HG02885 (cell line): ENCODE measurements at regions not wholly inside any gene's neighbourhood (a gene's known extent, or its start where the extent isn't known, plus 50 kb on each side); places are given as distances from the start of the nearest gene placed in this dataset.

Source experiments
- ATAC-seq: cut with Tn5 transposase; IDR thresholded peaks from one replicate; pipeline ENCODE4 v1.9.1; 2021; ENCODE audit warnings: mild to moderate bottlenecking; ENCODE audit not compliant: unreplicated experiment, poor library complexity

GRCh38 chr2:52181080-52181479 lies 1149.1 kb upstream of the NRXN1 start:
- ATAC-seq, result no peak

- ATAC-seq, result no peak
Measured at GRCh38 chr2:52178845-52179244, 1146.9 kb upstream of the NRXN1 start.

- no peak for ATAC-seq
Measured at GRCh38 chr2:52145005-52145404, 1113.1 kb upstream of the NRXN1 start.

GRCh38 chr2:52144590-52144989 lies 1112.7 kb upstream of the NRXN1 start:
- ATAC-seq, result no peak

GRCh38 chr2:52141076-52141475 lies 1109.1 kb upstream of the NRXN1 start:
- ATAC-seq, result no peak

- no peak for ATAC-seq
Measured at GRCh38 chr2:52139241-52139640, 1107.3 kb upstream of the NRXN1 start.

- no peak for ATAC-seq
Measured at GRCh38 chr2:52135235-52135634, 1103.3 kb upstream of the NRXN1 start.

- no peak for ATAC-seq
Measured at GRCh38 chr2:52128081-52128480, 1096.1 kb upstream of the NRXN1 start.

GRCh38 chr2:52127527-52127926 lies 1095.6 kb upstream of the NRXN1 start:
- no peak for ATAC-seq

- no peak for ATAC-seq
Measured at GRCh38 chr2:52117299-52117698, 1085.4 kb upstream of the NRXN1 start.

- no peak for ATAC-seq
Measured at GRCh38 chr2:52115750-52116149, 1083.8 kb upstream of the NRXN1 start.

- no peak for ATAC-seq
Measured at GRCh38 chr2:52113338-52113737, 1081.4 kb upstream of the NRXN1 start.

- no peak for ATAC-seq
Measured at GRCh38 chr2:52112141-52112540, 1080.2 kb upstream of the NRXN1 start.

- ATAC-seq, result no peak
Measured at GRCh38 chr2:52107124-52107523, 1075.2 kb upstream of the NRXN1 start.

GRCh38 chr2:52097071-52097470 lies 1065.1 kb upstream of the NRXN1 start:
- no peak for ATAC-seq

GRCh38 chr2:52084759-52085158 lies 1052.8 kb upstream of the NRXN1 start:
- ATAC-seq, result no peak

- ATAC-seq, result no peak
Measured at GRCh38 chr2:52083214-52083613, 1051.3 kb upstream of the NRXN1 start.

GRCh38 chr2:52082646-52083045 lies 1050.7 kb upstream of the NRXN1 start:
- no peak for ATAC-seq

- no peak for ATAC-seq
Measured at GRCh38 chr2:52079602-52080001, 1047.7 kb upstream of the NRXN1 start.

GRCh38 chr2:52077159-52077558 lies 1045.2 kb upstream of the NRXN1 start:
- no peak for ATAC-seq

- ATAC-seq, result no peak
Measured at GRCh38 chr2:52074130-52074719, 1042.3 kb upstream of the NRXN1 start.

- ATAC-seq, result no peak
Measured at GRCh38 chr2:52072949-52073348, 1041.0 kb upstream of the NRXN1 start.

- no peak for ATAC-seq
Measured at GRCh38 chr2:52070665-52071064, 1038.7 kb upstream of the NRXN1 start.
